Neutrophil (primary cell): ENCODE measurements at regions not wholly inside any gene's neighbourhood (a gene's known extent, or its start where the extent isn't known, plus 50 kb on each side); places are given as distances from the start of the nearest gene placed in this dataset.

ENCODE experiments used
- H3K27ac ChIP-seq: fragments of 200-600 bp; sonication (generic); 2 replicates; pipeline ENCODE4 v1.5.1; 2016; ENCODE audit warnings: mild to moderate bottlenecking, moderate library complexity
- H3K27me3 ChIP-seq: fragments of 200-600 bp; sonication (generic); 2 replicates; pipeline ENCODE4 v1.6.0; 2016; ENCODE audit warnings: mild to moderate bottlenecking
- H3K36me3 ChIP-seq: fragments of 200-600 bp; sonication (generic); 2 replicates; pipeline ENCODE4 v1.5.1; 2017
- H3K4me1 ChIP-seq, 2 experiments: fragments of 200-600 bp in 1 of 2; sonication (generic) in 1 of 2; 1 replicate in 1 of 2; 2 replicates in 1 of 2; pipeline versions ENCODE4 v1.5.1 to v1.6.1; 2013 to 2016; ENCODE audit warnings: low read depth in 1 of 2, low read length in 1 of 2, mild to moderate bottlenecking in 1 of 2, moderate library complexity in 1 of 2; ENCODE audit not compliant: control insufficient read depth in 1 of 2, insufficient read depth in 1 of 2
- H3K4me3 ChIP-seq, 2 experiments: fragments of 200-600 bp in 1 of 2; sonication (generic) in 1 of 2; 1 replicate in 1 of 2; 2 replicates in 1 of 2; pipeline ENCODE4 v1.5.1; 2013 to 2016; ENCODE audit warnings: low read depth in 1 of 2, low read length in 1 of 2, mild to moderate bottlenecking in 1 of 2, moderate library complexity in 1 of 2
- H3K9me3 ChIP-seq: fragments of 200-600 bp; sonication (generic); 2 replicates; pipeline ENCODE4 v1.5.1; 2016
- TF ChIP-seq, protein P1 (sequence below): fragments of 200-600 bp; sonication (generic); IDR thresholded peaks from 2 replicates; pipeline ENCODE4 v1.5.1; 2016; ENCODE audit warnings: antibody characterized with exemption

DNA sequence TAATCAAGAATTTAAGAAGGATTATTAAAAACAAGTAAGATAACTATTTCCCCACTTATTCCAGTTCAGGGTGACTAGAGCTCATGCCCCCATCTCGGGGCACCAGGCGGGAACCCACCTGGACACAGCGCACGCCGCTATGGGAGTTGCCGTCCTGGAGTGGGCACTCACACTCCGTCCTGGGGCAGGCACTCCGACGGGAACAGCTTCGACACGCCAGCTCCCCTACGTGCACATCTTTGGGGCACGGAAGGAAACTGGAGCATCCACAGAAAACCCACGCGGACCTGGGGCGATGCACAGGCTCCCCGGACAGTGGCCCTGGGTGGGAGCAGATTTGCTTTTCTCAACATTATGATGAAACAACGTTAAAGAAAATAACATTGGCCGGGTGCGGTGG lies 52.0 kb upstream of the GATA5 start:
- Histone ChIP-seq H3K27me3 (peaks cover 45% of the 10 kb centered on the region), H3K9me3 (no peaks in the 10 kb centered on the region), H3K4me3 (no peak overlapping the region), H3K27ac (no peak overlapping the region), H3K4me1 (no peaks in the 10 kb centered on the region), H3K36me3 (no peaks in the 10 kb centered on the region)
- TF ChIP-seq, protein P1, sequence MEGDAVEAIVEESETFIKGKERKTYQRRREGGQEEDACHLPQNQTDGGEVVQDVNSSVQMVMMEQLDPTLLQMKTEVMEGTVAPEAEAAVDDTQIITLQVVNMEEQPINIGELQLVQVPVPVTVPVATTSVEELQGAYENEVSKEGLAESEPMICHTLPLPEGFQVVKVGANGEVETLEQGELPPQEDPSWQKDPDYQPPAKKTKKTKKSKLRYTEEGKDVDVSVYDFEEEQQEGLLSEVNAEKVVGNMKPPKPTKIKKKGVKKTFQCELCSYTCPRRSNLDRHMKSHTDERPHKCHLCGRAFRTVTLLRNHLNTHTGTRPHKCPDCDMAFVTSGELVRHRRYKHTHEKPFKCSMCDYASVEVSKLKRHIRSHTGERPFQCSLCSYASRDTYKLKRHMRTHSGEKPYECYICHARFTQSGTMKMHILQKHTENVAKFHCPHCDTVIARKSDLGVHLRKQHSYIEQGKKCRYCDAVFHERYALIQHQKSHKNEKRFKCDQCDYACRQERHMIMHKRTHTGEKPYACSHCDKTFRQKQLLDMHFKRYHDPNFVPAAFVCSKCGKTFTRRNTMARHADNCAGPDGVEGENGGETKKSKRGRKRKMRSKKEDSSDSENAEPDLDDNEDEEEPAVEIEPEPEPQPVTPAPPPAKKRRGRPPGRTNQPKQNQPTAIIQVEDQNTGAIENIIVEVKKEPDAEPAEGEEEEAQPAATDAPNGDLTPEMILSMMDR = no peak

DNA sequence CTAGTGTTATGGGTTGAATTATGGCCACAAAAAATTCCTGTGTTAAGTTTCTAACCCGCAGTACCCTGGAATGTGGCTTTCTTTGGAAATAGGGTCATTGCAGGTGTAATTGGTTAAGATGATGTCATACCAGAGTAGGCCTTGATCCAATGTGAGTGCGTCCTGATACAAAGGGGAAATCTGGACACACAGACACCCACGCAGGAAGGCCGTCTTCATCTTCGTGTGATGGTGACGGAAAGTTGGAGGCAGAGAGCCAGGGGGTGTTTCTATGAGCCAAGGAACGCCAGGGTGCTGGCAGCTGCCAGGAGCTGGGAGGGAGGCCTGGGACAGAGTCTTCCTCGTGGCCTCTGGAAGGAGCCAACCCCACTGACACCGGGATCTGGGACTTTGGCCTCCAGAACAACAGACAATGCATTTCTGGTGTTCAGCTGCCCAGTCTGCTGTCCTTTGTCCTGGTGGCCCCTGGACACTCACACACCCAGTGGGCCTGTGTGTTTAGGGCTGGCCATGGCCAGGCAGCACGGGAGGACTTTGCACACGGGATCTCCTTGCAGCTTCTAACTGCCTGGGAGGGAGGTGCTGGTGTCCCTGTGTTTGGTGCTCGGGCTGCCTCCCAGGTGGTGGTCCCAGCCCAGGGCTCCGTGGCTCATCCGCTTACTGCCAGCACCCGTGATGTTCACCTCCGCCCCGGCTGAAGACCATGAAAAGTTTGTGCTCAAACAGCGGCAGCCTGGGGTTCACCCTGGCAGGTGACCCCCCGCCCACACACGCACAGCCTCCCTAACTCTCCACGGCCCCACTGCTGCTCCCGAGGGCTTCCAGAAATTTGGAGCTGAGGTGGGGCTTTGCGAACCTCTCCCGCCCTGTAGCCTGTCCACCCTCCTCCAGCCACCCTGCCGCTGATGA lies 53.4 kb upstream of the GATA5 start:
- H3K4me1 ChIP-seq = no peaks in the 10 kb centered on the region
- H3K4me3 ChIP-seq = no peak overlapping the region
- no peak overlapping the region for H3K27ac ChIP-seq
- no peaks in the 10 kb centered on the region for H3K36me3 ChIP-seq
- TF ChIP-seq, protein P1 = no peak
- no peaks in the 10 kb centered on the region for H3K9me3 ChIP-seq
- peaks cover 30% of the 10 kb centered on the region for H3K27me3 ChIP-seq

DNA sequence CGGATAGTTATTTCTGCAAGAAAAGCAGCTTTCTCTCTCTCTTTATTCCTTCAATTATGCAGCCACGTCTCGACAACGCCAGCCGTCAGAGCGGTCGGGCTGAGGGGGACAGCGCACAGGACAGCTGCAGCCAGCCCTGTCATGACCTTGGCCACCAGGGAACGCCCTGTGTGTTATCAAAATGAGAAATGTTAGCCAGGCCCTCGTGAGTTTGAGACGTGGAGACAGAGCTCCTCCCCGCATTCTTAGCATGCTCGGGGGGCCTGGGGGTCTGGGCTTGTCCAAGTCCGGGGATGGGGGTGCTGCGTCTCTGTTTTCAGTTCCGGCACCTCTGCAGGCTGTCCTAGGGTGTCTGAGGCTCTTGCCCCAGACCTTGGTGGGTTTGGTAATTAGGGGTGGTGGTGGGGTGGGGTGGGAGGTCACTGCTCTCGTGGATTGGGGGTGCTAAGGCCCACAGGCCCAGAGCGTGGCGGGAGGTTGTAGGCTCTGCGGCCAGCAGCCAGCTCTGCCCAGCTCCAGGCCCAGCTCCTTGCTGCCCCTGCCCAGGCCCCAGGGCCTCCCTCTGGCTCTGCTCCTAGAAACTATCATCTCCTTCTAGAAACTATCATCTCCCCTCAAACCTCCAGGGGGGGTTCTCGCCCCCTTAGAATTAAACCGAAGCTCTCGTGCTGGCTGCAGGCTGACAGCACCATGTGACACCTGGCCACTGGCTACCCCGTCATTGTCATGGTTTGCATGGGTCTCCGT lies 54.3 kb upstream of the GATA5 start:
- TF ChIP-seq, protein P1 = no peak
- Histone ChIP-seq H3K4me1 (no peaks in the 10 kb centered on the region), H3K27ac (no peak overlapping the region), H3K4me3 (no peak overlapping the region), H3K9me3 (no peaks in the 10 kb centered on the region), H3K36me3 (no peaks in the 10 kb centered on the region), H3K27me3 (peaks cover 22% of the 10 kb centered on the region)

DNA sequence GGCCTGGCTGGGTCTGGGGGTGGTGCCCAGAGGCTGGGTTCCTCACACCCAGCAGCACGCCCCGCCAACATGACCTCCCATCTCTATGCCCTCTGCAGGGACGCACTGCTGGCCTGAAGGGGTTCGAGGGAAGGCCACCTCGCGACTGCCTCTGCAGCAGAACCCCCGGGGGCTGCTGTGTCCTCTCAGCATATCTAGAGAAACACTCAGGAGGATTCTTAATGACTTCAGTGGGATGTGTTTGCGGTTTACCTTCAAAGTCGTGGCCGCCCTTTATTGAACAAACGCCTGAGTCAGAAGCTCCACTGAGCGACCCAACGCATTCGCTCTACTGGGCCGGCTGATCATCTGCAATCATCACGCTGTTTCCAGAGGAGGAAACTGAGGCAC lies 54.8 kb upstream of the GATA5 start:
- TF ChIP-seq, protein P1 = no peak
- H3K9me3 ChIP-seq = no peaks in the 10 kb centered on the region
- H3K4me1 ChIP-seq = no peaks in the 10 kb centered on the region
- H3K27me3 ChIP-seq = peaks cover 16% of the 10 kb centered on the region
- H3K4me3 ChIP-seq = no peak overlapping the region
- H3K27ac ChIP-seq = no peak overlapping the region
- H3K36me3 ChIP-seq = no peaks in the 10 kb centered on the region

DNA sequence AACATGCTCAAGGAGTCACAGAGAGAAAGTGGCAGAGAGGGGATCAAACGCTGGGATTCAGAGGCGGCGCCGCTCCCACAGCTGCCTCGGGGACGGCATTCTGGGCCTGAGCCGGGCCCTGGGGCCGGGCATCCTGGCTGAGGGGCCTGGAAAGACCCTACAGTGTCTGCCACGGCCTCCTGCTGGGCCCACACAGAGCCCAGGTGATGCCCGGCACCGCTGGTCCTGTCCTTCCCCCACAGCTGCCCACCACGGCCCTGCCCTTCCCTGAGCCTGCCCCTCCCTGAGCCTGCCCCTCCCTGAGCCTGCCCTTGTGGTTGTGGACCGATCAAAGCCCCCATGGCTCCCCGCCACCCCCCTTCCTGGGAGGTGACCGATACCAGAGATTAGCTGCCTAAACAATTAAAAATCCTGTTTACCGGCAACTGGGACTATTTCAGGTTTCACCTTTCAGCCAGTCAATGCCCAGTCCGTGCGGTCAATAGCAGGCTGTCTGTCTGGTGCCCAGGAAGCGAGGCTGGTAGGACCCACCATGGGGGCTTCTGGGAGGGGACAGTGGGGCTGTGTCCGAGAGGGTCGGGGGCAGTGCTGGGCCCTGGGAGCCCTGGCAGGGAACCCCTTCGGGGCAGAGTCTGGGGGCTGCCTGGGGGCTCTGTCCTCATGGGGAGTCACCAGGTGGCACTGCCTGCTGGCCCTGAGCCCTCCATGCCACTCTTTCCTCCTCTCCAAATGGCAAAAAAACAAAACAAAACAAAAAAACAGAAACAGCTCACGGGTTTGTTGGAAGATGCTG lies 55.4 kb upstream of the GATA5 start:
- Histone ChIP-seq H3K27me3 (peaks cover 10% of the 10 kb centered on the region), H3K4me3 (no peak overlapping the region), H3K4me1 (no peaks in the 10 kb centered on the region)

More for the DNA sequence above, 55.4 kb upstream of the GATA5 start:
- Histone ChIP-seq H3K27ac (no peak overlapping the region), H3K36me3 (no peaks in the 10 kb centered on the region), H3K9me3 (no peaks in the 10 kb centered on the region)
- TF ChIP-seq, protein P1 = no peak
